Keratinocyte (primary cell): ENCODE measurements at regions not wholly inside any gene's neighbourhood (a gene's known extent, or its start where the extent isn't known, plus 50 kb on each side); places are given as distances from the start of the nearest gene placed in this dataset.

Source experiments
- DNase-seq: peaks from one replicate; pipeline ENCODE4 v3.0.0-alpha.2; 2011; ENCODE audit warnings: low read depth, missing footprints, low spot score
- FAIRE-seq: peaks from 2 replicates; lab custom pipeline; 2011; peaks lifted over from hg19 to GRCh38; lab: Jason Lieb, UNC
- H2AFZ ChIP-seq: 2 replicates; pipeline ENCODE4 v1.6.0; 2012; ENCODE audit warnings: low read length, control low read depth, inconsistent platforms; ENCODE audit not compliant: control insufficient read depth
- H3K27ac ChIP-seq: 2 replicates; pipeline ENCODE4 v1.5.1; 2011; ENCODE audit warnings: low read length; ENCODE audit not compliant: control insufficient read depth, insufficient read depth
- H3K27me3 ChIP-seq: 3 replicates; pipeline ENCODE4 v1.6.0; 2011; ENCODE audit warnings: low read length; ENCODE audit not compliant: control insufficient read depth, insufficient read depth; ENCODE audit errors: extremely low read depth
- H3K36me3 ChIP-seq, 2 experiments: 2 replicates in 1 of 2; 3 replicates in 1 of 2; pipeline ENCODE4 v1.5.1; 2011; ENCODE audit warnings: low read length in 2 of 2, mild to moderate bottlenecking in 1 of 2; ENCODE audit not compliant: control insufficient read depth in 2 of 2, insufficient read depth in 2 of 2; ENCODE audit errors: extremely low read depth in 1 of 2
- H3K4me1 ChIP-seq: 3 replicates; pipeline ENCODE4 v1.5.1; 2011; ENCODE audit warnings: low read length; ENCODE audit not compliant: control insufficient read depth, insufficient read depth; ENCODE audit errors: extremely low read depth
- H3K4me2 ChIP-seq: 3 replicates; pipeline ENCODE4 v1.6.0; 2011; ENCODE audit warnings: low read depth, low read length; ENCODE audit not compliant: control insufficient read depth, insufficient read depth; ENCODE audit errors: extremely low read depth
- H3K4me3 ChIP-seq, 3 experiments: fragments of 200-600 bp in 1 of 3; sonication (generic) in 1 of 3; 2 replicates in 2 of 3; 3 replicates in 1 of 3; pipeline ENCODE4 v1.5.1; 2011 to 2016; ENCODE audit warnings: low read length in 3 of 3, mild to moderate bottlenecking in 3 of 3, control low read depth in 2 of 3, inconsistent platforms in 1 of 3, low read depth in 1 of 3, mixed read lengths in 1 of 3, mixed run types in 1 of 3, moderate library complexity in 1 of 3; ENCODE audit not compliant: control insufficient read depth in 2 of 3, insufficient read depth in 2 of 3; ENCODE audit errors: extremely low read depth in 1 of 3
- H3K79me2 ChIP-seq: 2 replicates; pipeline ENCODE4 v1.6.0; 2012; ENCODE audit warnings: low read length; ENCODE audit not compliant: control insufficient read depth, insufficient read depth
- H3K9ac ChIP-seq: 3 replicates; pipeline ENCODE4 v1.6.0; 2011; ENCODE audit warnings: low read length; ENCODE audit not compliant: control insufficient read depth, insufficient read depth; ENCODE audit errors: extremely low read depth
- H3K9me1 ChIP-seq: 3 replicates; pipeline ENCODE4 v1.6.0; 2011; ENCODE audit warnings: low read length; ENCODE audit not compliant: control insufficient read depth, insufficient read depth; ENCODE audit errors: extremely low read depth
- H3K9me3 ChIP-seq: 2 replicates; pipeline ENCODE4 v1.5.1; 2012; ENCODE audit warnings: low read depth, low read length; ENCODE audit not compliant: control insufficient read depth
- H4K20me1 ChIP-seq: 3 replicates; pipeline ENCODE4 v1.6.0; 2011; ENCODE audit warnings: low read length; ENCODE audit not compliant: control insufficient read depth, insufficient read depth; ENCODE audit errors: extremely low read depth
- EZH2 ChIP-seq: IDR thresholded peaks from one replicate; pipeline ENCODE4 v1.6.1; 2012; ENCODE audit warnings: inconsistent platforms, mild to moderate bottlenecking, low read length, moderate library complexity
- dilution Hi-C: fragments of 300-500 bp; cut with MboI; formaldehyde crosslinking; loops from one replicate; pipeline ENCODE4 v1.7.0; 2020; ENCODE audit warnings: low sequenced_read_pairs; ENCODE audit not compliant: extremely low pct_ligation_motif_present
- TF ChIP-seq, protein P1 (sequence below), 3 experiments: IDR thresholded peaks in 1 of 3; conservative IDR thresholded peaks in 1 of 3; optimal IDR thresholded peaks in 1 of 3; 2 replicates in 2 of 3; 3 replicates in 1 of 3; pipeline versions ENCODE3 to v1.5.1; 2011; ENCODE audit warnings: low read length in 3 of 3, mild to moderate bottlenecking in 3 of 3, moderate library complexity in 2 of 3, control low read depth in 1 of 3, inconsistent platforms in 1 of 3; ENCODE audit not compliant: insufficient read depth in 2 of 3; ENCODE audit errors: extremely low read depth in 1 of 3

DNA sequence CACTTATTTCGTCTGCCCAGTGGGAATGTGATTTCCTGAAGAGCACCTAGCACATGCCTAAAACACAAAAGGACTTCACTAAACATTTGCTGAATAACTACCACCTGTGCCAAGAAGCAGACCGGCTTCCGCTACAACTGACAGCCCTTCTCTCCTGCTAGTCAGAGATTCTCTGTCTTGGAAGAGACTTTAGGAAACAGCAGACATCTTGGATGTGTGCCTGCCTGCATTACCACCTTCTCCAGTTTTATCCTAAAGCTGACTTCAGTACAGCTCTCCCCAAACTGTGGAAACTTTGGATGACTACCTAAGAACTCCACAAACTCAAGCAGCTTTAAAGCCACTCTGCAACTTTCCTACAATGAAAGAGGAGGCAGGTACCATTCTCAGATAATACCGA, 116.5 kb upstream of the MAN2A1 start:
- TF ChIP-seq EZH2, result no peak
- TF ChIP-seq, protein P1, sequence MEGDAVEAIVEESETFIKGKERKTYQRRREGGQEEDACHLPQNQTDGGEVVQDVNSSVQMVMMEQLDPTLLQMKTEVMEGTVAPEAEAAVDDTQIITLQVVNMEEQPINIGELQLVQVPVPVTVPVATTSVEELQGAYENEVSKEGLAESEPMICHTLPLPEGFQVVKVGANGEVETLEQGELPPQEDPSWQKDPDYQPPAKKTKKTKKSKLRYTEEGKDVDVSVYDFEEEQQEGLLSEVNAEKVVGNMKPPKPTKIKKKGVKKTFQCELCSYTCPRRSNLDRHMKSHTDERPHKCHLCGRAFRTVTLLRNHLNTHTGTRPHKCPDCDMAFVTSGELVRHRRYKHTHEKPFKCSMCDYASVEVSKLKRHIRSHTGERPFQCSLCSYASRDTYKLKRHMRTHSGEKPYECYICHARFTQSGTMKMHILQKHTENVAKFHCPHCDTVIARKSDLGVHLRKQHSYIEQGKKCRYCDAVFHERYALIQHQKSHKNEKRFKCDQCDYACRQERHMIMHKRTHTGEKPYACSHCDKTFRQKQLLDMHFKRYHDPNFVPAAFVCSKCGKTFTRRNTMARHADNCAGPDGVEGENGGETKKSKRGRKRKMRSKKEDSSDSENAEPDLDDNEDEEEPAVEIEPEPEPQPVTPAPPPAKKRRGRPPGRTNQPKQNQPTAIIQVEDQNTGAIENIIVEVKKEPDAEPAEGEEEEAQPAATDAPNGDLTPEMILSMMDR (optimal IDR thresholded peaks at IDR 0.05 in 1 of 3, IDR thresholded peaks at IDR 0.05 in 1 of 3, conservative IDR thresholded peaks at IDR 0.05 in 1 of 3; ENCODE audit: extremely low read depth in 1 of 3, insufficient read depth in 2 of 3, low read length in 3 of 3), result no peak
- no peak overlapping the region for H3K9ac ChIP-seq
- DNase-seq, result no peak
- no peak overlapping the region for H3K4me3 ChIP-seq
- no peaks in the 10 kb centered on the region for H3K4me1 ChIP-seq
- FAIRE-seq, result no peak
- H3K27me3 ChIP-seq, result no peaks in the 10 kb centered on the region
- H3K27ac ChIP-seq, result no peak overlapping the region
- no peaks in the 10 kb centered on the region for H3K9me1 ChIP-seq
- no peaks in the 10 kb centered on the region for H4K20me1 ChIP-seq
- no peaks in the 10 kb centered on the region for H3K36me3 ChIP-seq
- H3K79me2 ChIP-seq, result no peaks in the 10 kb centered on the region
- H3K4me2 ChIP-seq, result no peak overlapping the region
- dilution Hi-C loops, result no loop called here
- H3K9me3 ChIP-seq, result no peaks in the 10 kb centered on the region
- no peak overlapping the region for H2AFZ ChIP-seq

DNA sequence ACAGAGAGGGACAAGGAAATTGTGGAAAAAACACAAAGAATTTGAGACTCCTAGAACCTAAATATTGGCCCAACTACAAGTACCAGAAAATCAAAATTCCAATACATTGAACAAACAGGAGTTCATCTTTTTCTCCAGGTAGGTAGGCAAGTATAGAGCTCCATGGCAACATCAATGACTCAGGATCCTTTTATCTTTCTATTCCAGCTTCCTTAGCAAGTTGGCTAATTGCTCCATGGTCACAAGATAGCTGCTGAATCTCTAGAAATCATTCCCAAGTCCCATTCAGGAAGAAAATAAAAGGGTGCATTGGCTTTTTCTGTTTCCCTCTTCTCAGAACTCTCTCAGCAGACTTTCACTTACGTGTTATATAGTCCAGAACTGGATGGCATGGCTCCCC, 117.9 kb upstream of the MAN2A1 start:
- H3K4me1 ChIP-seq, result peaks cover 5% of the 10 kb centered on the region
- FAIRE-seq, result no peak
- H2AFZ ChIP-seq, result no peak overlapping the region
- no peaks in the 10 kb centered on the region for H3K9me1 ChIP-seq
- H3K9me3 ChIP-seq, result no peaks in the 10 kb centered on the region
- H3K4me2 ChIP-seq, result no peak overlapping the region
- no peaks in the 10 kb centered on the region for H3K36me3 ChIP-seq
- no peak for DNase-seq
- no peaks in the 10 kb centered on the region for H4K20me1 ChIP-seq
- H3K79me2 ChIP-seq, result no peaks in the 10 kb centered on the region
- no peaks in the 10 kb centered on the region for H3K27me3 ChIP-seq
- no peak overlapping the region for H3K27ac ChIP-seq
- H3K9ac ChIP-seq, result no peak overlapping the region
- dilution Hi-C loops, result no loop called here
- no peak overlapping the region for H3K4me3 ChIP-seq
- TF ChIP-seq EZH2, result no peak
- TF ChIP-seq, protein P1 (optimal IDR thresholded peaks at IDR 0.05 in 1 of 3, IDR thresholded peaks at IDR 0.05 in 1 of 3, conservative IDR thresholded peaks at IDR 0.05 in 1 of 3; ENCODE audit: extremely low read depth in 1 of 3, insufficient read depth in 2 of 3, low read length in 3 of 3), result no peak
